Chondrocyte (in vitro differentiated cells): ENCODE measurements at regions not wholly inside any gene's neighbourhood (a gene's known extent, or its start where the extent isn't known, plus 50 kb on each side); places are given as distances from the start of the nearest gene placed in this dataset.

Source experiments
- DNase-seq: peaks from one replicate; pipeline ENCODE4 v3.0.0; 2021; ENCODE audit warnings: mixed read lengths, low spot score
- H3K27ac Mint-ChIP-seq: one replicate; pipeline ENCODE4 v1.8.0; 2021; ENCODE audit warnings: mild to moderate bottlenecking, moderate library complexity, mixed read lengths; ENCODE audit not compliant: unreplicated experiment
- H3K27me3 Mint-ChIP-seq: 2 replicates; pipeline ENCODE4 v1.8.0; 2021; ENCODE audit warnings: low read depth, mixed read lengths
- H3K36me3 Mint-ChIP-seq: 2 replicates; pipeline ENCODE4 v1.8.0; 2021; ENCODE audit warnings: low read depth, mixed read lengths
- H3K4me1 Mint-ChIP-seq: 2 replicates; pipeline ENCODE4 v1.8.0; 2021; ENCODE audit warnings: low read depth, mild to moderate bottlenecking, mixed read lengths
- H3K4me3 Mint-ChIP-seq: one replicate; pipeline ENCODE4 v1.8.0; 2021; ENCODE audit warnings: mild to moderate bottlenecking, moderate library complexity, mixed read lengths; ENCODE audit not compliant: unreplicated experiment
- H3K9me3 Mint-ChIP-seq: 2 replicates; pipeline ENCODE4 v1.8.0; 2021; ENCODE audit warnings: low read depth, mixed read lengths
- CTCF ChIP-seq: fragments of 200-600 bp; sonication (generic); IDR thresholded peaks from 2 replicates; pipeline ENCODE4 v1.5.0; 2021; ENCODE audit warnings: antibody characterized with exemption, mild to moderate bottlenecking, moderate library complexity

GRCh38 chr1:191260056-191260455 lies 782.4 kb upstream of the BRINP3 start:
- H3K27me3 Mint-ChIP-seq = peaks cover 2% of the 10 kb centered on the region
- no peak for TF ChIP-seq CTCF
- H3K4me3 Mint-ChIP-seq = no peak overlapping the region
- no peaks in the 10 kb centered on the region for H3K36me3 Mint-ChIP-seq
- no peak overlapping the region for H3K27ac Mint-ChIP-seq
- no peaks in the 10 kb centered on the region for H3K4me1 Mint-ChIP-seq
- DNase-seq = no peak
- H3K9me3 Mint-ChIP-seq = peaks cover 11% of the 10 kb centered on the region

- no peaks in the 10 kb centered on the region for H3K4me1 Mint-ChIP-seq
- H3K9me3 Mint-ChIP-seq = peaks cover 13% of the 10 kb centered on the region
- TF ChIP-seq CTCF = no peak
- no peaks in the 10 kb centered on the region for H3K36me3 Mint-ChIP-seq
- H3K27me3 Mint-ChIP-seq = peaks cover 2% of the 10 kb centered on the region
- no peak for DNase-seq
- no peak overlapping the region for H3K4me3 Mint-ChIP-seq
- H3K27ac Mint-ChIP-seq = no peak overlapping the region
These were observed 783.4 kb upstream of the BRINP3 start for GRCh38 chr1:191261111-191261510.

- Mint-ChIP-seq H3K4me1 (no peaks in the 10 kb centered on the region), H3K9me3 (peaks cover 14% of the 10 kb centered on the region), H3K4me3 (no peak overlapping the region), H3K36me3 (peaks cover 2% of the 10 kb centered on the region), H3K27me3 (no peaks in the 10 kb centered on the region), H3K27ac (no peak overlapping the region)
- no peak for TF ChIP-seq CTCF
- DNase-seq = no peak
These were observed 801.7 kb upstream of the BRINP3 start for GRCh38 chr1:191279266-191279800.

- H3K4me1 Mint-ChIP-seq = no peaks in the 10 kb centered on the region
- H3K27ac Mint-ChIP-seq = no peak overlapping the region
- no peak overlapping the region for H3K4me3 Mint-ChIP-seq
- no peak for DNase-seq
- H3K36me3 Mint-ChIP-seq = peaks cover 5% of the 10 kb centered on the region
- peaks cover 21% of the 10 kb centered on the region for H3K9me3 Mint-ChIP-seq
- TF ChIP-seq CTCF = no peak
- no peaks in the 10 kb centered on the region for H3K27me3 Mint-ChIP-seq
These were observed 806.5 kb upstream of the BRINP3 start for GRCh38 chr1:191284175-191284574.

GRCh38 chr1:191290441-191290840 lies 812.8 kb upstream of the BRINP3 start:
- no peak overlapping the region for H3K4me3 Mint-ChIP-seq
- H3K36me3 Mint-ChIP-seq = no peaks in the 10 kb centered on the region
- no peak for DNase-seq
- no peaks in the 10 kb centered on the region for H3K4me1 Mint-ChIP-seq
- peaks cover under 1% of the 10 kb centered on the region for H3K9me3 Mint-ChIP-seq
- peaks cover 2% of the 10 kb centered on the region for H3K27me3 Mint-ChIP-seq
- no peak for TF ChIP-seq CTCF
- H3K27ac Mint-ChIP-seq = no peak overlapping the region
